HCT116 (cell line): ENCODE measurements at regions not wholly inside any gene's neighbourhood (a gene's known extent, or its start where the extent isn't known, plus 50 kb on each side); places are given as distances from the start of the nearest gene placed in this dataset.

ENCODE experiments used
- ATAC-seq: fragments of 200-7000 bp; cut with Tn5 transposase; 2 replicates; pipeline ENCODE4 v1.9.1; 2020; ENCODE audit warnings: mild to moderate bottlenecking, moderate library complexity
- BruUV-seq: library from RNA; stranded (reverse); fragments of 400-500 nt; replicated peaks from 2 replicates; lab custom pipeline; 2021; lab: Mats Ljungman, UMichigan
- CTCF ChIA-PET: fragments of 300-600 bp; sonication (Branson Sonifier 250); formaldehyde crosslinking; loops from one replicate; lab custom pipeline; 2021; ENCODE audit warnings: antibody characterized with exemption; lab: Charles Lee
- POLR2A ChIA-PET: fragments of 300-600, 350-600 bp; sonication (Branson Sonifier 250); formaldehyde crosslinking; loops from one replicate; lab custom pipeline; 2021; ENCODE audit warnings: antibody characterized with exemption; lab: Charles Lee
- RAD21 ChIA-PET, 2 experiments: fragments of 300-600 bp; sonication (Branson Sonifier 250); formaldehyde crosslinking; loops; one replicate each; lab custom pipeline; 2023; ENCODE audit warnings: low total read pairs in 2 of 2; ENCODE audit not compliant: uncharacterized antibody in 2 of 2, unreplicated experiment in 2 of 2, low non-redundant PET in 1 of 2; lab: Charles Lee
- DNase-seq: peaks from one replicate; pipeline ENCODE4 v3.0.0-alpha.2; 2010; ENCODE audit warnings: low read depth, low spot score
- H2AFZ ChIP-seq: fragments of 200-600 bp; shearing (Covaris generic), sonication (generic); 2 replicates; pipeline ENCODE4 v1.6.1; 2017; ENCODE audit warnings: low read depth, mixed run types, mixed read lengths, antibody characterized with exemption, low read length; ENCODE audit not compliant: poor library complexity, severe bottlenecking
- H3K27ac ChIP-seq: 2 replicates; pipeline ENCODE4 v1.5.1; 2012; ENCODE audit warnings: low read depth, low read length
- H3K27me3 ChIP-seq: fragments of 200-600 bp; sonication (generic); 2 replicates; pipeline ENCODE4 v1.6.1; 2016; ENCODE audit warnings: mixed run types, low read length, mixed read lengths; ENCODE audit not compliant: insufficient read depth
- H3K36me3 ChIP-seq, 2 experiments: fragments of 200-500 bp in 1 of 2; fragments of 200-600 bp in 1 of 2; sonication (Bioruptor generic) in 1 of 2; sonication (generic) in 1 of 2; 2 replicates each; pipeline versions ENCODE4 v1.5.1 to v1.6.1; 2014 to 2016; ENCODE audit warnings: low read length in 2 of 2, inconsistent platforms in 1 of 2, mixed read lengths in 1 of 2, mixed run types in 1 of 2; ENCODE audit not compliant: insufficient read depth in 2 of 2, control insufficient read depth in 1 of 2
- H3K4me1 ChIP-seq, 2 experiments: fragments of 200-600 bp in 1 of 2; sonication (generic) in 1 of 2; 2 replicates each; pipeline versions ENCODE4 v1.5.1 to v1.6.1; 2012 to 2017; ENCODE audit warnings: low read length in 2 of 2, inconsistent platforms in 1 of 2, mild to moderate bottlenecking in 1 of 2, mixed read lengths in 1 of 2, mixed run types in 1 of 2, moderate library complexity in 1 of 2; ENCODE audit not compliant: insufficient read depth in 2 of 2, control insufficient read depth in 1 of 2
- H3K4me2 ChIP-seq: fragments of 200-600 bp; sonication (generic); 2 replicates; pipeline ENCODE4 v1.6.1; 2017; ENCODE audit warnings: mixed run types, low read length, mixed read lengths
- H3K4me3 ChIP-seq, 2 experiments: fragments of 200-600 bp in 1 of 2; sonication (generic) in 1 of 2; replicated peaks in 1 of 2; 2 replicates each; pipeline ENCODE4 v1.5.1; 2011 to 2016; ENCODE audit warnings: low read length in 2 of 2, control low read depth in 1 of 2, low read depth in 1 of 2, mild to moderate bottlenecking in 1 of 2, mixed read lengths in 1 of 2, mixed run types in 1 of 2
- H3K79me2 ChIP-seq: fragments of 200-600 bp; sonication (generic); 2 replicates; pipeline ENCODE4 v1.6.1; 2017; ENCODE audit warnings: mild to moderate bottlenecking, mixed run types, low read length, moderate library complexity, mixed read lengths; ENCODE audit not compliant: insufficient read depth
- H3K9ac ChIP-seq: fragments of 200-600 bp; sonication (generic); 2 replicates; pipeline ENCODE4 v1.6.1; 2016; ENCODE audit warnings: low read length, mixed read lengths
- H3K9me2 ChIP-seq: fragments of 200-600 bp; sonication (generic), shearing (Covaris generic); 2 replicates; pipeline ENCODE4 v1.6.1; 2017; ENCODE audit warnings: mixed run types, mild to moderate bottlenecking, moderate library complexity; ENCODE audit not compliant: insufficient read depth
- H3K9me3 ChIP-seq, 2 experiments: fragments of 200-500 bp in 1 of 2; fragments of 200-600 bp in 1 of 2; sonication (Bioruptor generic) in 1 of 2; sonication (generic) in 1 of 2; 2 replicates each; pipeline ENCODE4 v1.6.1; 2014 to 2017; ENCODE audit warnings: low read length in 2 of 2, mixed read lengths in 2 of 2, inconsistent platforms in 1 of 2, low read depth in 1 of 2, mild to moderate bottlenecking in 1 of 2, mixed run types in 1 of 2, moderate library complexity in 1 of 2; ENCODE audit not compliant: control insufficient read depth in 1 of 2, insufficient read depth in 1 of 2
- H4K20me1 ChIP-seq: fragments of 200-600 bp; sonication (generic), shearing (Covaris generic); 2 replicates; pipeline ENCODE4 v1.6.1; 2017; ENCODE audit warnings: mixed run types, mild to moderate bottlenecking, moderate library complexity; ENCODE audit not compliant: insufficient read depth
- ATF3 ChIP-seq: IDR thresholded peaks from 2 replicates; pipeline ENCODE4 v1.6.1; 2012
- CBX3 ChIP-seq: IDR thresholded peaks from 2 replicates; pipeline ENCODE4 v1.6.1; 2012; ENCODE audit warnings: low read depth
- CEBPB ChIP-seq: IDR thresholded peaks from 2 replicates; pipeline ENCODE4 v1.6.1; 2012; ENCODE audit warnings: low read depth
- ELF1 ChIP-seq: IDR thresholded peaks from 2 replicates; pipeline ENCODE4 v1.6.1; 2012; ENCODE audit warnings: low read depth, borderline replicate concordance
- EZH2 ChIP-seq: fragments of 200-600 bp; sonication (generic); IDR thresholded peaks from 2 replicates; pipeline ENCODE4 v1.6.1; 2017; ENCODE audit warnings: antibody characterized with exemption, mixed run types
- EZH2phosphoT487 ChIP-seq: fragments of 200-600 bp; IDR thresholded peaks from 2 replicates; pipeline ENCODE4 v1.6.1; 2018; ENCODE audit warnings: antibody characterized with exemption, borderline replicate concordance
- FOSL1 ChIP-seq: IDR thresholded peaks from 2 replicates; pipeline ENCODE4 v1.6.1; 2012; ENCODE audit warnings: low read depth
- JUND ChIP-seq: IDR thresholded peaks from 2 replicates; pipeline ENCODE4 v1.6.1; 2012
- MAX ChIP-seq: IDR thresholded peaks from 2 replicates; pipeline ENCODE4 v1.6.1; 2012
- POLR2A ChIP-seq: IDR thresholded peaks from 2 replicates; pipeline ENCODE4 v1.7.0; 2011; ENCODE audit warnings: borderline replicate concordance; ENCODE audit not compliant: insufficient read depth, insufficient read length; ENCODE audit errors: extremely low read depth
- RAD21 ChIP-seq: IDR thresholded peaks from 2 replicates; pipeline ENCODE4 v1.6.1; 2012; ENCODE audit warnings: low read depth, mild to moderate bottlenecking
- SP1 ChIP-seq: IDR thresholded peaks from 2 replicates; pipeline ENCODE4 v1.6.1; 2012; ENCODE audit warnings: low read depth
- SRF ChIP-seq: IDR thresholded peaks from 2 replicates; pipeline ENCODE4 v1.6.1; 2012; ENCODE audit warnings: low read depth
- YY1 ChIP-seq: IDR thresholded peaks from 2 replicates; pipeline ENCODE4 v1.6.1; 2011; ENCODE audit warnings: low read length, low read depth, moderate library complexity, mild to moderate bottlenecking; ENCODE audit not compliant: insufficient replicate concordance; ENCODE audit errors: extremely low read depth
- ZFX ChIP-seq: fragments of 450-650 bp; IDR thresholded peaks from 2 replicates; pipeline ENCODE4 v1.6.1; 2017
- ZNF274 ChIP-seq: fragments of 200-500 bp; sonication (Bioruptor generic); IDR thresholded peaks from 2 replicates; pipeline ENCODE4 v1.6.1; 2014; ENCODE audit warnings: mild to moderate bottlenecking, low read depth, low read length, inconsistent platforms
- intact Hi-C: fragments of 100-400 bp; cut with micrococcal nuclease; formaldehyde crosslinking; loops from 2 replicates; pipeline ENCODE4 v1.10.0; 2022
- TF ChIP-seq, protein P1 (sequence below): IDR thresholded peaks from 2 replicates; pipeline ENCODE4 v1.6.1; 2011; ENCODE audit warnings: mild to moderate bottlenecking, low read length, moderate library complexity; ENCODE audit not compliant: insufficient replicate concordance; ENCODE audit errors: extremely low read depth

GRCh38 chr20:30811885-30812671 is 445.4 kb upstream of the DEFB115 start:
- H3K27me3 ChIP-seq: no peaks in the 10 kb centered on the region
- H3K4me2 ChIP-seq: no peak overlapping the region
- H3K9me3 ChIP-seq: peaks cover 0 to 6% of the 10 kb centered on the region in 2 experiments; a peak in 1 of 4 replicates
- no peaks in the 10 kb centered on the region for H4K20me1 ChIP-seq
- DNase-seq: no peak
- no peaks in the 10 kb centered on the region for H3K79me2 ChIP-seq
- H3K4me3 ChIP-seq: no peak overlapping the region
- no peaks in the 10 kb centered on the region for H3K9me2 ChIP-seq
- no peak overlapping the region for H3K9ac ChIP-seq
- no peak overlapping the region for H3K27ac ChIP-seq
- ChIA-PET RAD21 (no interaction called here), POLR2A (no interaction called here), CTCF (no interaction called here)
- no peaks in the 10 kb centered on the region for H3K36me3 ChIP-seq
- no peaks in the 10 kb centered on the region for H3K4me1 ChIP-seq
- no peak for ATAC-seq
- TF ChIP-seq EZH2phosphoT487: no peak
- TF ChIP-seq JUND: no peak
- no peak for TF ChIP-seq ZFX
- TF ChIP-seq SP1: no peak
- TF ChIP-seq CBX3: no peak
- no peak for TF ChIP-seq FOSL1
- no peak for TF ChIP-seq ELF1
- TF ChIP-seq YY1: no peak
- no peak for TF ChIP-seq EZH2
- no peak for TF ChIP-seq RAD21
- TF ChIP-seq MAX: no peak
- no peak for TF ChIP-seq ATF3
- TF ChIP-seq, protein P1, sequence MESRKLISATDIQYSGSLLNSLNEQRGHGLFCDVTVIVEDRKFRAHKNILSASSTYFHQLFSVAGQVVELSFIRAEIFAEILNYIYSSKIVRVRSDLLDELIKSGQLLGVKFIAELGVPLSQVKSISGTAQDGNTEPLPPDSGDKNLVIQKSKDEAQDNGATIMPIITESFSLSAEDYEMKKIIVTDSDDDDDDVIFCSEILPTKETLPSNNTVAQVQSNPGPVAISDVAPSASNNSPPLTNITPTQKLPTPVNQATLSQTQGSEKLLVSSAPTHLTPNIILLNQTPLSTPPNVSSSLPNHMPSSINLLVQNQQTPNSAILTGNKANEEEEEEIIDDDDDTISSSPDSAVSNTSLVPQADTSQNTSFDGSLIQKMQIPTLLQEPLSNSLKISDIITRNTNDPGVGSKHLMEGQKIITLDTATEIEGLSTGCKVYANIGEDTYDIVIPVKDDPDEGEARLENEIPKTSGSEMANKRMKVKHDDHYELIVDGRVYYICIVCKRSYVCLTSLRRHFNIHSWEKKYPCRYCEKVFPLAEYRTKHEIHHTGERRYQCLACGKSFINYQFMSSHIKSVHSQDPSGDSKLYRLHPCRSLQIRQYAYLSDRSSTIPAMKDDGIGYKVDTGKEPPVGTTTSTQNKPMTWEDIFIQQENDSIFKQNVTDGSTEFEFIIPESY: no peak
- no peak for TF ChIP-seq POLR2A
- no peak for TF ChIP-seq ZNF274
- no peak for TF ChIP-seq CEBPB
- no peak for TF ChIP-seq SRF
- intact Hi-C loops: no loop called here
- no TSS peak for BruUV-seq
- H2AFZ ChIP-seq: no peak overlapping the region
